ENCODE measurements at regions not wholly inside any gene's neighbourhood (a gene's known extent, or its start where the extent isn't known, plus 50 kb on each side); places are given as distances from the start of the nearest gene placed in this dataset.

GRCh38 chr13:74969419-74969818, 512.5 kb downstream of the TBC1D4 start:
- no peak overlapping the region for H3K4me3 ChIP-seq
- no peak overlapping the region for H3K27ac ChIP-seq
- H3K4me1 ChIP-seq = peaks cover 0 to 6% of the 10 kb centered on the region in 2 donors
- no peak for TF ChIP-seq CTCF (IDR thresholded peaks at IDR 0.05)
- no peak for DNase-seq (ENCODE audit: low spot score)
- H3K36me3 ChIP-seq = no peaks in the 10 kb centered on the region
- H3K27me3 ChIP-seq = no peaks in the 10 kb centered on the region
- H3K9me3 ChIP-seq = no peaks in the 10 kb centered on the region

DNA sequence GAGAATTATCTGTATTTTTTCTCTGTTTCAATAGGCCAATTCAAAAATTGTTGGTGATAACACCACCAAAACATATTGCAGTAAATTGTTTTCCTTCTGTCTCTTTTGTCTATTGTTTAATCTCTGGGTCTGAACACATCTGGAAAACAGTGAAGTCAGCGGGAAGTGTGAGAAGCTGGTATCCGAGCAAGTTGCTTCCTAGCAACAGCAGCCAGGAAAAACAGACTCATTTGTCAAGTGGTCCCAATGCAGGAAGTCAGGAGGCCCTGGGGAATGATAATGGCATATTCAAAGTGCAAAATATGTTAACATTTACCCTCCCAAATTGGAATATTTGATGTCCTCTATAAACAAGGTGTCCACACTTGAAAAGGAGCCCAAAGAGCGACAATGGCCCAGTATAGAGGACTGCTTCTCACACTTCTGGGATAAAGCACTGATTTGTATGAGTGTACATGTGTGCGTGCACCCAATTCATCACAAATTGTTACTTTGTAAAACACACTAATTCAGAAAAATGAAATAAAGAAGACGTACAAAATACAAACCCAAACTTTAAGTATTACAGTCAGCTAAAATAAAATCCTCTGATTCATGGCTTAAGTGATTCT, 515.0 kb downstream of the TBC1D4 start:
- TF ChIP-seq CTCF (IDR thresholded peaks at IDR 0.05) = no peak
- H3K4me1 ChIP-seq = peaks cover 0 to 6% of the 10 kb centered on the region in 2 donors
- no peaks in the 10 kb centered on the region for H3K27me3 ChIP-seq
- H3K36me3 ChIP-seq = no peaks in the 10 kb centered on the region
- H3K27ac ChIP-seq = no peak overlapping the region
- H3K9me3 ChIP-seq = no peaks in the 10 kb centered on the region
- no peak for DNase-seq (ENCODE audit: low spot score)
- no peak overlapping the region for H3K4me3 ChIP-seq

DNA sequence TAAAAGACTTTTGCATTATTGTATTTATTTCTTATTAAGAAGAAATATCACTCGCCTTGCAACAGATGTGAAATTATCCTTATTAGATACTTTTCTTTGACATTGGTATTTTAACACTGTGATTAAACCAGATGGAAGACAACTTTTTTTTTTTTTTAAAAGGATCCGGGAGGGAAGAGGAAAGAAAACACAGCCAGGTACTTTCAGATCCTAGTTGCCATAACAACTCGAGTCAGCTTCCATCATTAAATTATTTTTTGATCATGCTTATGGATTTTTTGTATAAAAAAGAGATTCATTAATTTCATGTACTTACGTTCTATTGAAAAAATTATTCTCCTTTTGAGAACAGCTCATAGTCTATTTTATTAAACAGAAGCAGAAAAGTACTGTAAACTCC, 515.7 kb downstream of the TBC1D4 start:
- no peak for DNase-seq (ENCODE audit: low spot score)
- no peak overlapping the region for H3K4me3 ChIP-seq
- TF ChIP-seq CTCF (IDR thresholded peaks at IDR 0.05) = no peak
- no peak overlapping the region for H3K27ac ChIP-seq
- H3K27me3 ChIP-seq = no peaks in the 10 kb centered on the region
- H3K4me1 ChIP-seq = peaks cover 0 to 6% of the 10 kb centered on the region in 2 donors
- no peaks in the 10 kb centered on the region for H3K9me3 ChIP-seq
- no peaks in the 10 kb centered on the region for H3K36me3 ChIP-seq

DNA sequence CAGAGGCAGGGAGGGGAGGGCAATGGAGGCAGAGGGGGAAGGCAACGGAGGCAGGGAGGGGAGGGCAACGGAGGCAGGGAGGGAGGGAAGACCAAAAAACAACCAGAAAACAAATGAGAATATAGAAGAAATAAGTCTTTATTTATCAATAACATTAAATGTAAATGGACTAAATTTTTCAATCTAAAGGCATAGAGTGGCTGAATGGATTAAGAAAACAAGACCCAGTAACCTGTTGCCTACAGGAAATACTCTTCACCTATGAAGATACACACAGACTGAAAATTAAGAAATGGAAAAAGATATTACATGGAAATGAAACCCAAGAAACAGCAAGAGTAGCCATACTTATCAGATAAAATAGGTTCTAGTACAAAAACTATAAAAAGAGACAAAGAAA, 536.3 kb downstream of the TBC1D4 start:
- no peak for TF ChIP-seq CTCF (IDR thresholded peaks at IDR 0.05)
- no peak overlapping the region for H3K27ac ChIP-seq
- H3K4me3 ChIP-seq = no peak overlapping the region
- no peak for DNase-seq (ENCODE audit: low spot score)
- no peaks in the 10 kb centered on the region for H3K4me1 ChIP-seq
- peaks cover 0 to 18% of the 10 kb centered on the region in 2 donors for H3K9me3 ChIP-seq
- no peaks in the 10 kb centered on the region for H3K27me3 ChIP-seq
- H3K36me3 ChIP-seq = no peaks in the 10 kb centered on the region

DNA sequence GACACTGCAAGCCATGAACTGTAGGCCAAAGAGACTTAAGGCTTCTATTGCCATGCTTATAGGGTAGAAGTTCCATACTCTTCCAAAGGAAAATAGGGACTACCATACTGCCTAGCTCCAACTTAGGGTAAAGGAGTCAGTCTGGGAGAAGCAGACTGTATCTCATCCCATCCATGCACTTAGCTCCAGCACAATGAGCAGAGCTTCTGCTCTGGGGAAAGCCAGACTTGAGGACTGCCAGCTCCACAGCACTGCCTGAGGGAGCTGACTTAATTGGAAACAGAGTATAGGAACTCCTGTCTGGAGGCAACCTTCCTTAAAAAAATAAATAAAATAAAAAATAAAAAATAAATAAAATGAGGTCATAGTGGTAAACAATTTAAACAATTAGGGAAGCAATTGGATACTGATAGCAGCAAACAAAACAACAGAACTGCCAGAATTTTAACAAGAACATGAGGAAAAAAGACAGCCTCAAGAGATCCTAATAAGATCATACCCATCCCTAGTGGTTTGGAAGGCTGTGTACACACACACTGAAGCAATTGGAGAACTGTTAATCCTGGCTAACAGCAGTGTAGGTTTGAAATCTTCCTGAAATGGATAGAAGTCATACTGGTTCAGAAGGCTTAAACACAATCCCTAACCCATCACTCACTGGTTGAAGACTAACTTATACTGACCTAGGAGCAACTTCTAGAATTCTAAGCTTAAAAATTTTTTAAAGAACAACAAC, 550.1 kb downstream of the TBC1D4 start:
- Histone ChIP-seq H3K4me3 (no peak overlapping the region), H3K27ac (no peak overlapping the region), H3K9me3 (no peaks in the 10 kb centered on the region), H3K27me3 (no peaks in the 10 kb centered on the region), H3K36me3 (no peaks in the 10 kb centered on the region), H3K4me1 (no peaks in the 10 kb centered on the region)
- TF ChIP-seq CTCF (IDR thresholded peaks at IDR 0.05) = no peak
- no peak for DNase-seq (ENCODE audit: low spot score)
